ENCODE measurements at regions not wholly inside any gene's neighbourhood (a gene's known extent, or its start where the extent isn't known, plus 50 kb on each side); places are given as distances from the start of the nearest gene placed in this dataset.
A peak's percentile ranks its signal among the peaks of the same experiment; 100 is the strongest.

DNA sequence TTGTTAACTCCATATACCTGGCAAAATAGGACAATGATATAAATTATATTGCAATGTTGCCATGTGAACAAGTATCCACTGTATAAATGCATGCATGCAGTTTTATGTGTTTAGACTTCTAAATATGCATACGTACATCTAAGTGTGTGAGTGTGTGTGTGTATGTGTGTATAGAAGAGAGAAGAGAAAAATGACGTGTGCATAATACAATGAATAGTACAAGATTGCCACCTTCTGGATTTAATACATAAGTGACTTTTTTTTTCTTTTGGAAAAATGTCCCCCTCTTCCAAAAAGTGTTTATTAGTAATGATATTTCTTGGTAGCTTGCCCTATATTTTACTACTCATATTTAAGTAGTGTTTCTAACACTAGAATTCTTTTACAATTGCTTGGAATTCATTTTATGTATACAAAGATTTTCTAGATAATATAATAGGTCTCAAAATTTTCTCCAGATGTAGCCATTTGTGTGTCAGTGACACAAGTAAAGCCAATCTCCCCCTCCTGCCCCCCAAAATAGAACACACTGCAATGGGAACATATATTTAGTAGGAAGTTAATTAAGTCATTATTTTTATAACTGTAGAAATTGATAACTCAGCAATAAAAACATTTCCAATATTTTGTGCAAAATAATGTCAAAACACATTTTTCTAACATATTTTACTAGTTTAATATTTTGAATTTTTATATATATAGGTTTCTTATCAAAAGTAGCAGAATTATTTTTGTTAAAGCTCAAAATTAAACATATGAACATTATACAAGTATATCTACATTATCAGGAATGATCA lies 783.3 kb upstream of the ATXN8OS start:
- FAIRE-seq (no peak), DNase-seq (ENCODE audit: low read depth in 1 of 2, low spot score in 1 of 2) (peak in 1 of 2 experiments; percentile 43), ATAC-seq (no peak; a peak in 1 of 6 replicates)
- ChIA-PET CTCF (interaction anchor here (1.2 kb wide), 1 partner anchor 220 kb away, joined by 4 read pairs; no protein-coding TSS in a partner anchor), POLR2A (no interaction called here)
- no peak overlapping the region for H3K27ac ChIP-seq
- no peak overlapping the region for H3K4me2 ChIP-seq
- H3K9me3 ChIP-seq = no peaks in the 10 kb centered on the region
- no peaks in the 10 kb centered on the region for H3K4me1 ChIP-seq
- H3K4me3 ChIP-seq = no peak overlapping the region
- 7% methylated on average over 2 of the region's 2 CpGs for WGBS (ENCODE audit: missing lambda C conversion rate)
- TF ChIP-seq RAD21 (conservative IDR thresholded peaks at IDR 0.05 in 1 of 2, IDR thresholded peaks at IDR 0.05 in 1 of 2) (peak; percentile 55 to 74), KDM1A (IDR thresholded peaks at IDR 0.05; ENCODE audit: low read depth) (no peak), MAFK (IDR thresholded peaks at IDR 0.05; ENCODE audit: partially characterized antibody) (peak; percentile 31), SMC3 (IDR thresholded peaks at IDR 0.05) (peak; percentile 55; the same call in 2 of the 3 replicates)
- TF ChIP-seq, protein P1, sequence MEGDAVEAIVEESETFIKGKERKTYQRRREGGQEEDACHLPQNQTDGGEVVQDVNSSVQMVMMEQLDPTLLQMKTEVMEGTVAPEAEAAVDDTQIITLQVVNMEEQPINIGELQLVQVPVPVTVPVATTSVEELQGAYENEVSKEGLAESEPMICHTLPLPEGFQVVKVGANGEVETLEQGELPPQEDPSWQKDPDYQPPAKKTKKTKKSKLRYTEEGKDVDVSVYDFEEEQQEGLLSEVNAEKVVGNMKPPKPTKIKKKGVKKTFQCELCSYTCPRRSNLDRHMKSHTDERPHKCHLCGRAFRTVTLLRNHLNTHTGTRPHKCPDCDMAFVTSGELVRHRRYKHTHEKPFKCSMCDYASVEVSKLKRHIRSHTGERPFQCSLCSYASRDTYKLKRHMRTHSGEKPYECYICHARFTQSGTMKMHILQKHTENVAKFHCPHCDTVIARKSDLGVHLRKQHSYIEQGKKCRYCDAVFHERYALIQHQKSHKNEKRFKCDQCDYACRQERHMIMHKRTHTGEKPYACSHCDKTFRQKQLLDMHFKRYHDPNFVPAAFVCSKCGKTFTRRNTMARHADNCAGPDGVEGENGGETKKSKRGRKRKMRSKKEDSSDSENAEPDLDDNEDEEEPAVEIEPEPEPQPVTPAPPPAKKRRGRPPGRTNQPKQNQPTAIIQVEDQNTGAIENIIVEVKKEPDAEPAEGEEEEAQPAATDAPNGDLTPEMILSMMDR (IDR thresholded peaks at IDR 0.05) = peak; percentile 53
- TF ChIP-seq, protein P2, sequence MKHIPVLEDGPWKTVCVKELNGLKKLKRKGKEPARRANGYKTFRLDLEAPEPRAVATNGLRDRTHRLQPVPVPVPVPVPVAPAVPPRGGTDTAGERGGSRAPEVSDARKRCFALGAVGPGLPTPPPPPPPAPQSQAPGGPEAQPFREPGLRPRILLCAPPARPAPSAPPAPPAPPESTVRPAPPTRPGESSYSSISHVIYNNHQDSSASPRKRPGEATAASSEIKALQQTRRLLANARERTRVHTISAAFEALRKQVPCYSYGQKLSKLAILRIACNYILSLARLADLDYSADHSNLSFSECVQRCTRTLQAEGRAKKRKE (CRISPR knock-in tag; IDR thresholded peaks at IDR 0.05; ENCODE audit: low read depth) = no peak

DNA sequence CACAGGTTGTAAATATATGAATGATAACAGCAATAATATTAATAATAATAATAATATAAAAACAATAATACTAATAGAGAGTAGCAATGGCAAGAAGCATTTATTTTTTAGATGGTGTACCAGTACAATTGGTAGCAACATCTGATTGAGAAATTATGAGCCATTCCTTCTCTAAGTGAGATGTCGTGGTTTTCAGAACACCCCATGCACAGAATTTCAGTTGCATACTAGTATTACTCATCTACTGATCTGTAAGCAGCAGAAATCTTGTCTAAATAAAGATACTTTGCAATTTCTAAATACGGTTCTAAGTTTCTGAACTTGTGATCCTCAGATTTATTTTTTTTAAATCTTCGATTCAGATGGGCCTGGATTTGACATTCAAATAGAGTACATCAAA lies 788.0 kb upstream of the ATXN8OS start:
- Histone ChIP-seq H3K27ac (no peak overlapping the region), H3K4me1 (no peaks in the 10 kb centered on the region), H3K4me3 (no peak overlapping the region), H3K4me2 (no peak overlapping the region), H3K9me3 (no peaks in the 10 kb centered on the region)
- CTCF ChIA-PET = no interaction called here
- POLR2A ChIA-PET = no interaction called here
- ATAC-seq = no peak
- no peak for FAIRE-seq
- no peak for DNase-seq (ENCODE audit: low read depth in 1 of 2, low spot score in 1 of 2)
- 41% methylated on average over 3 of the region's 3 CpGs for WGBS (ENCODE audit: missing lambda C conversion rate)
- TF ChIP-seq KDM1A (IDR thresholded peaks at IDR 0.05; ENCODE audit: low read depth) = no peak
- TF ChIP-seq RCOR1 (IDR thresholded peaks at IDR 0.05; ENCODE audit: low read depth, low read length) = no peak
- TF ChIP-seq JUNB (IDR thresholded peaks at IDR 0.05) = no peak
- TF ChIP-seq KDM5A (IDR thresholded peaks at IDR 0.05) = no peak
- no peak for TF ChIP-seq NR3C1 (IDR thresholded peaks at IDR 0.05)
- TF ChIP-seq HOXB5 (CRISPR knock-in tag; IDR thresholded peaks at IDR 0.05) = no peak
- TF ChIP-seq MYC (IDR thresholded peaks at IDR 0.05; ENCODE audit: borderline replicate concordance, low read length) = no peak
- no peak for TF ChIP-seq HEYL (CRISPR knock-in tag; IDR thresholded peaks at IDR 0.05)
- no peak for TF ChIP-seq SMC3 (IDR thresholded peaks at IDR 0.05)
- no peak for TF ChIP-seq MAZ (IDR thresholded peaks at IDR 0.05; ENCODE audit: borderline replicate concordance, low read depth, low read length)
- TF ChIP-seq RFX5 (IDR thresholded peaks at IDR 0.05) = no peak
- TF ChIP-seq CEBPB (IDR thresholded peaks at IDR 0.05) = no peak
- TF ChIP-seq, protein P3, sequence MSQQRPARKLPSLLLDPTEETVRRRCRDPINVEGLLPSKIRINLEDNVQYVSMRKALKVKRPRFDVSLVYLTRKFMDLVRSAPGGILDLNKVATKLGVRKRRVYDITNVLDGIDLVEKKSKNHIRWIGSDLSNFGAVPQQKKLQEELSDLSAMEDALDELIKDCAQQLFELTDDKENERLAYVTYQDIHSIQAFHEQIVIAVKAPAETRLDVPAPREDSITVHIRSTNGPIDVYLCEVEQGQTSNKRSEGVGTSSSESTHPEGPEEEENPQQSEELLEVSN (IDR thresholded peaks at IDR 0.05; ENCODE audit: borderline replicate concordance, low read depth) = no peak

DNA sequence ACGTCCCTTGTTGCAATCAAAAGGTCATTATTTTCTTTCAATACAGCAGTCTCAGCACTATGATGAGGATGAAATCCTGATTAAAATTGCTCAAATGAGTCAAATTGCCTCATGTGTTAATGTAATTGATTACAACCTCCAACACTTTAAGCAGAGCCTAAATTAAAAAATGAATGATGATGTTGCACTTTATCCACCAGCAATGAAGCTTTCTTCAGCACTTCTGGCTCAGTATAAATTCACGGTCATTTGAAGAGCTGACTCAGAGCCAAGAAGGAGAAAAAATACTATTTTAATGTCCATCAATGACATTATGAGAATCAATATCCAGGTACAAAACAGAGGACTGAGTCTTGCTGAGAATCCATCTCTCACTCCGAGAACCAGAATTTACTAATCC lies 792.6 kb upstream of the ATXN8OS start:
- no peak for TF ChIP-seq CBX2 (IDR thresholded peaks at IDR 0.05; ENCODE audit: borderline replicate concordance, low read depth)
- TF ChIP-seq GATA3 (IDR thresholded peaks at IDR 0.05; ENCODE audit: borderline replicate concordance) = no peak
- TF ChIP-seq, protein P2 (CRISPR knock-in tag; IDR thresholded peaks at IDR 0.05; ENCODE audit: low read depth) = no peak
- no peak for TF ChIP-seq CEBPB (IDR thresholded peaks at IDR 0.05)
- no peak for TF ChIP-seq HOXB13 (CRISPR knock-in tag; IDR thresholded peaks at IDR 0.05; ENCODE audit: low read depth)
- no peak for TF ChIP-seq CHD2 (IDR thresholded peaks at IDR 0.05; ENCODE audit: low read length, partially characterized antibody)
- TF ChIP-seq TP53 (CRISPR knock-in tag; IDR thresholded peaks at IDR 0.05) = no peak
- 41% methylated on average over 3 of the region's 3 CpGs for WGBS (ENCODE audit: missing lambda C conversion rate)
- POLR2A ChIA-PET = no interaction called here
- Histone ChIP-seq H3K27ac (no peak overlapping the region), H3K4me1 (no peaks in the 10 kb centered on the region), H3K9me3 (no peaks in the 10 kb centered on the region), H3K4me3 (no peak overlapping the region), H3K4me2 (no peak overlapping the region)
- DNase-seq (ENCODE audit: low read depth in 1 of 2, low spot score in 1 of 2) (no peak), FAIRE-seq (no peak), ATAC-seq (no peak)
- CTCF ChIA-PET = no interaction called here
